SK-N-SH treated with all-trans-retinoic acid at 6 μM for 48 hours (cell line): ENCODE measurements at regions not wholly inside any gene's neighbourhood (a gene's known extent, or its start where the extent isn't known, plus 50 kb on each side); places are given as distances from the start of the nearest gene placed in this dataset.

Experiments
- ATAC-seq: fragments of 200-7000 bp; cut with Tn5 transposase; 3 replicates; pipeline ENCODE4 v1.9.1; 2020; ENCODE audit warnings: mild to moderate bottlenecking, moderate library complexity
- ARNTL ChIP-seq: fragments of 450-650 bp; formaldehyde crosslinking; IDR thresholded peaks from 2 replicates; pipeline ENCODE4 v1.5.0; 2020; ENCODE audit warnings: low read depth, mild to moderate bottlenecking, moderate library complexity, borderline replicate concordance
- BACH2 ChIP-seq: fragments of 250-450 bp; sonication (Bioruptor Pico); IDR thresholded peaks from 2 replicates; pipeline ENCODE4 v1.9.0; 2021; ENCODE audit warnings: mild to moderate bottlenecking, borderline replicate concordance
- CSDC2 ChIP-seq: fragments of 250-450 bp; sonication (Bioruptor Pico); IDR thresholded peaks from 2 replicates; pipeline ENCODE4 v1.5.0; 2020; ENCODE audit warnings: mild to moderate bottlenecking, moderate library complexity
- ESRRG ChIP-seq: fragments of 250-450 bp; sonication (Bioruptor Pico); IDR thresholded peaks from 2 replicates; pipeline ENCODE4 v1.6.1; 2021; ENCODE audit warnings: mild to moderate bottlenecking
- GLIS3 ChIP-seq: fragments of 250-450 bp; sonication (Bioruptor Pico); IDR thresholded peaks from 2 replicates; pipeline ENCODE4 v1.5.0; 2020; ENCODE audit warnings: mild to moderate bottlenecking, moderate library complexity
- ISL1 ChIP-seq: fragments of 250-450 bp; sonication (Bioruptor Pico); IDR thresholded peaks from 2 replicates; pipeline ENCODE4 v2.1.2; 2022; ENCODE audit warnings: mild to moderate bottlenecking, moderate library complexity
- OSR1 ChIP-seq: fragments of 250-450 bp; sonication (Bioruptor Pico); IDR thresholded peaks from 2 replicates; pipeline ENCODE4 v1.8.0; 2022; ENCODE audit warnings: moderate library complexity, mild to moderate bottlenecking, inconsistent platforms
- PPARA ChIP-seq: fragments of 250-450 bp; sonication (Bioruptor Pico); IDR thresholded peaks from 2 replicates; pipeline ENCODE4 v1.5.0; 2020; ENCODE audit warnings: mild to moderate bottlenecking, borderline replicate concordance
- RARB ChIP-seq: fragments of 250-450 bp; sonication (Bioruptor Pico); IDR thresholded peaks from 2 replicates; pipeline ENCODE4 v1.8.0; 2021; ENCODE audit warnings: mild to moderate bottlenecking, moderate library complexity
- SNAI2 ChIP-seq: fragments of 250-450 bp; sonication (Bioruptor Pico); IDR thresholded peaks from 2 replicates; pipeline ENCODE4 v1.5.0; 2020; ENCODE audit warnings: mild to moderate bottlenecking, moderate library complexity
- TCF4 ChIP-seq: fragments of 250-450 bp; sonication (Bioruptor Pico); IDR thresholded peaks from 2 replicates; pipeline ENCODE4 v1.8.0; 2021; ENCODE audit warnings: mild to moderate bottlenecking, moderate library complexity, borderline replicate concordance
- TOX ChIP-seq: fragments of 250-450 bp; sonication (Bioruptor Pico); IDR thresholded peaks from 2 replicates; pipeline ENCODE4 v1.8.0; 2021; ENCODE audit warnings: mild to moderate bottlenecking, moderate library complexity, borderline replicate concordance
- ZC3H10 ChIP-seq: fragments of 250-450 bp; sonication (Bioruptor Pico); IDR thresholded peaks from 2 replicates; pipeline ENCODE4 v1.5.1; 2021; ENCODE audit warnings: mild to moderate bottlenecking, moderate library complexity
- ZFP3 ChIP-seq: fragments of 250-450 bp; sonication (Bioruptor Pico); IDR thresholded peaks from 2 replicates; pipeline ENCODE4 v1.5.0; 2020; ENCODE audit warnings: mild to moderate bottlenecking, moderate library complexity
- ZFP30 ChIP-seq: fragments of 450-650 bp; formaldehyde crosslinking; IDR thresholded peaks from 2 replicates; pipeline ENCODE4 v1.5.0; 2022; ENCODE audit warnings: mild to moderate bottlenecking, moderate library complexity
- ZNF565 ChIP-seq: fragments of 450-650 bp; formaldehyde crosslinking; conservative IDR thresholded peaks from 2 replicates; pipeline ENCODE4 v1.5.0; 2020; ENCODE audit warnings: low read depth, mild to moderate bottlenecking, moderate library complexity
- ZNF70 ChIP-seq: fragments of 450-650 bp; formaldehyde crosslinking; IDR thresholded peaks from 2 replicates; pipeline ENCODE4 v1.5.0; 2020; ENCODE audit warnings: mild to moderate bottlenecking, moderate library complexity
- ZNF8 ChIP-seq: fragments of 450-650 bp; formaldehyde crosslinking; IDR thresholded peaks from 2 replicates; pipeline ENCODE4 v1.5.0; 2020; ENCODE audit warnings: mild to moderate bottlenecking, moderate library complexity
- TF ChIP-seq, protein P1 (sequence below): fragments of 250-450 bp; sonication (Bioruptor Pico); IDR thresholded peaks from 2 replicates; pipeline ENCODE4 v1.8.0; 2021; ENCODE audit warnings: low read depth, mild to moderate bottlenecking, moderate library complexity, borderline replicate concordance
- TF ChIP-seq, protein P2 (sequence below): fragments of 250-450 bp; sonication (Bioruptor Pico); IDR thresholded peaks from 2 replicates; pipeline ENCODE4 v1.5.1; 2021; ENCODE audit warnings: mild to moderate bottlenecking, moderate library complexity
- TF ChIP-seq, protein P3 (sequence below): fragments of 250-450 bp; sonication (Bioruptor Pico); IDR thresholded peaks from 2 replicates; pipeline ENCODE4 v1.5.1; 2020; ENCODE audit warnings: low read depth, mild to moderate bottlenecking, moderate library complexity
- TF ChIP-seq, protein P4 (sequence below): fragments of 250-450 bp; sonication (Bioruptor Pico); IDR thresholded peaks from 2 replicates; pipeline ENCODE4 v1.5.0; 2020; ENCODE audit warnings: mild to moderate bottlenecking, moderate library complexity
- TF ChIP-seq, protein P5 (sequence below): fragments of 250-450 bp; sonication (Bioruptor Pico); IDR thresholded peaks from 2 replicates; pipeline ENCODE4 v1.8.0; 2020; ENCODE audit warnings: mild to moderate bottlenecking, moderate library complexity, borderline replicate concordance

DNA sequence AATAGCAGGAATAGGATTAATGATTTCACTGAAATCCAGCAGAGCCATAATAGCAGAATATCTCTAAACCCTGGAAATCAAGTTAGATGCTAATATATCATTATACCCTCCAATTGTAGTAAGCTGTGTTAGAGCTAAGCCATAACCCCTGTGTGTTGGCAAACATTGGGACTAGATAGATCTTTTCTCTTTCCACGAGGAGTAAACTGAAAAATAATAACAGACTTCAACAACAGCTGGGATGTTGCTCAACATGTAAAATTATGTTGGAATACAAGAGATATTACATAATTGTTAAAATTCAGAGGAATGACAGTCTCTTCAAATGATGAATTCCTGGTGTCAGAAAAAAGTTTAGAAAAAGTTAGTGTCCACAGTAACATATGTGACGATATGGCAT is 383.8 kb downstream of the SNAPC1 start:
- ATAC-seq: no peak
- TF ChIP-seq ARNTL (CRISPR knock-in tag) (no peak), RARB (CRISPR knock-in tag) (no peak), CSDC2 (CRISPR knock-in tag) (no peak), ZNF8 (CRISPR knock-in tag) (no peak), ESRRG (CRISPR knock-in tag) (no peak)

DNA sequence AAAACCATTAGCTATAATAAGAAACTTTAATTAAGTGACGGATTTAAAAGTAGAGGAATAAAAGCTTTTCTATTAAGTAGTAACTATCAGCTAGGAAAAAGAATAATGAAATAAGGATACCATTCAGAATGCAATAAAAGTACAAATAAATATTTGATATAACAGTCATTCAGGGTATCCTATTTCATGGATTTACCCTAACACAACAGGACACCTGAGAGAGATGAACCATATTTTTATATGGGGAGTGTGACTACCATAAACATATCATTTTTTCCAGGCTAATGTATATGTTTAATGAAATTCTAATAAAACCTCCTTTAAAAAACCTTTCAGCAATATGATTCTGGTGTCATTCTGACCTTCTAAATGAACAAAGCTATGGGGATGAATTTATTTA is 393.8 kb downstream of the SNAPC1 start:
- TF ChIP-seq GLIS3 (CRISPR knock-in tag) (no peak), TOX (CRISPR knock-in tag) (no peak), RARB (CRISPR knock-in tag) (no peak), ZNF70 (CRISPR knock-in tag) (no peak), ZNF8 (CRISPR knock-in tag) (no peak), ZFP30 (no peak), ISL1 (CRISPR knock-in tag) (no peak), OSR1 (no peak), SNAI2 (no peak), ESRRG (CRISPR knock-in tag) (no peak), ZNF565 (CRISPR knock-in tag) (no peak)
- TF ChIP-seq, protein P1, sequence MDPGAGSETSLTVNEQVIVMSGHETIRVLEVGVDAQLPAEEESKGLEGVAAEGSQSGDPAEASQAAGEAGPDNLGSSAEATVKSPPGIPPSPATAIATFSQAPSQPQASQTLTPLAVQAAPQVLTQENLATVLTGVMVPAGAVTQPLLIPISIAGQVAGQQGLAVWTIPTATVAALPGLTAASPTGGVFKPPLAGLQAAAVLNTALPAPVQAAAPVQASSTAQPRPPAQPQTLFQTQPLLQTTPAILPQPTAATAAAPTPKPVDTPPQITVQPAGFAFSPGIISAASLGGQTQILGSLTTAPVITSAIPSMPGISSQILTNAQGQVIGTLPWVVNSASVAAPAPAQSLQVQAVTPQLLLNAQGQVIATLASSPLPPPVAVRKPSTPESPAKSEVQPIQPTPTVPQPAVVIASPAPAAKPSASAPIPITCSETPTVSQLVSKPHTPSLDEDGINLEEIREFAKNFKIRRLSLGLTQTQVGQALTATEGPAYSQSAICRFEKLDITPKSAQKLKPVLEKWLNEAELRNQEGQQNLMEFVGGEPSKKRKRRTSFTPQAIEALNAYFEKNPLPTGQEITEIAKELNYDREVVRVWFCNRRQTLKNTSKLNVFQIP (CRISPR knock-in tag): no peak
- TF ChIP-seq, protein P2, sequence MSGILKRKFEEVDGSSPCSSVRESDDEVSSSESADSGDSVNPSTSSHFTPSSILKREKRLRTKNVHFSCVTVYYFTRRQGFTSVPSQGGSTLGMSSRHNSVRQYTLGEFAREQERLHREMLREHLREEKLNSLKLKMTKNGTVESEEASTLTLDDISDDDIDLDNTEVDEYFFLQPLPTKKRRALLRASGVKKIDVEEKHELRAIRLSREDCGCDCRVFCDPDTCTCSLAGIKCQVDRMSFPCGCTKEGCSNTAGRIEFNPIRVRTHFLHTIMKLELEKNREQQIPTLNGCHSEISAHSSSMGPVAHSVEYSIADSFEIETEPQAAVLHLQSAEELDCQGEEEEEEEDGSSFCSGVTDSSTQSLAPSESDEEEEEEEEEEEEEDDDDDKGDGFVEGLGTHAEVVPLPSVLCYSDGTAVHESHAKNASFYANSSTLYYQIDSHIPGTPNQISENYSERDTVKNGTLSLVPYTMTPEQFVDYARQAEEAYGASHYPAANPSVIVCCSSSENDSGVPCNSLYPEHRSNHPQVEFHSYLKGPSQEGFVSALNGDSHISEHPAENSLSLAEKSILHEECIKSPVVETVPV (CRISPR knock-in tag): no peak
- ATAC-seq: no peak

DNA sequence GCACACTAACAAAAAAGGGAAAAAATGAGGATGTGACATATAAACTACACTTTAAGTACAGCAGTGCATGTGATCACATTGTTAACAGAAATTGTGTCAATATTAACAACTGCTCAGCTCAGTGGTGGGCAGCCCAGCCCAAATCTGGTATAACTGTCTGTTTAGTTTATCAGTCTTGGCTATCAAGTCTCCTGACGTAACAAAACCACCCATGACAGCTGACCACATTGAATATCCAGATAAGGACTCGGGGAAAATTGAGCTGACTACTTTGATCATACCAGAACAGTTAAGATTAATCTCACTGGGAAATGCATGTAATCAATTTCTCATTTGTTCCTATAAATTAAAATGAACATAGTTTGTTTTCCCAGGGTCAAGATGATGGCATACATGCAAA is 396.6 kb downstream of the SNAPC1 start:
- TF ChIP-seq CSDC2 (CRISPR knock-in tag) (no peak), ZC3H10 (CRISPR knock-in tag) (no peak), ISL1 (CRISPR knock-in tag) (no peak), ZFP3 (CRISPR knock-in tag) (no peak), BACH2 (CRISPR knock-in tag) (no peak), ZNF70 (CRISPR knock-in tag) (no peak), ZFP30 (no peak), ZNF565 (CRISPR knock-in tag) (no peak), TCF4 (CRISPR knock-in tag) (no peak; the same call in 1 of the 2 replicates), ARNTL (CRISPR knock-in tag) (no peak), RARB (CRISPR knock-in tag) (no peak), ZNF8 (CRISPR knock-in tag) (no peak), OSR1 (no peak), TOX (CRISPR knock-in tag) (no peak), PPARA (no peak)
- TF ChIP-seq, protein P3, sequence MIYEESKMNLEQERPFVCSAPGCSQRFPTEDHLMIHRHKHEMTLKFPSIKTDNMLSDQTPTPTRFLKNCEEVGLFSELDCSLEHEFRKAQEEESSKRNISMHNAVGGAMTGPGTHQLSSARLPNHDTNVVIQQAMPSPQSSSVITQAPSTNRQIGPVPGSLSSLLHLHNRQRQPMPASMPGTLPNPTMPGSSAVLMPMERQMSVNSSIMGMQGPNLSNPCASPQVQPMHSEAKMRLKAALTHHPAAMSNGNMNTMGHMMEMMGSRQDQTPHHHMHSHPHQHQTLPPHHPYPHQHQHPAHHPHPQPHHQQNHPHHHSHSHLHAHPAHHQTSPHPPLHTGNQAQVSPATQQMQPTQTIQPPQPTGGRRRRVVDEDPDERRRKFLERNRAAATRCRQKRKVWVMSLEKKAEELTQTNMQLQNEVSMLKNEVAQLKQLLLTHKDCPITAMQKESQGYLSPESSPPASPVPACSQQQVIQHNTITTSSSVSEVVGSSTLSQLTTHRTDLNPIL (CRISPR knock-in tag): no peak
- TF ChIP-seq, protein P4, sequence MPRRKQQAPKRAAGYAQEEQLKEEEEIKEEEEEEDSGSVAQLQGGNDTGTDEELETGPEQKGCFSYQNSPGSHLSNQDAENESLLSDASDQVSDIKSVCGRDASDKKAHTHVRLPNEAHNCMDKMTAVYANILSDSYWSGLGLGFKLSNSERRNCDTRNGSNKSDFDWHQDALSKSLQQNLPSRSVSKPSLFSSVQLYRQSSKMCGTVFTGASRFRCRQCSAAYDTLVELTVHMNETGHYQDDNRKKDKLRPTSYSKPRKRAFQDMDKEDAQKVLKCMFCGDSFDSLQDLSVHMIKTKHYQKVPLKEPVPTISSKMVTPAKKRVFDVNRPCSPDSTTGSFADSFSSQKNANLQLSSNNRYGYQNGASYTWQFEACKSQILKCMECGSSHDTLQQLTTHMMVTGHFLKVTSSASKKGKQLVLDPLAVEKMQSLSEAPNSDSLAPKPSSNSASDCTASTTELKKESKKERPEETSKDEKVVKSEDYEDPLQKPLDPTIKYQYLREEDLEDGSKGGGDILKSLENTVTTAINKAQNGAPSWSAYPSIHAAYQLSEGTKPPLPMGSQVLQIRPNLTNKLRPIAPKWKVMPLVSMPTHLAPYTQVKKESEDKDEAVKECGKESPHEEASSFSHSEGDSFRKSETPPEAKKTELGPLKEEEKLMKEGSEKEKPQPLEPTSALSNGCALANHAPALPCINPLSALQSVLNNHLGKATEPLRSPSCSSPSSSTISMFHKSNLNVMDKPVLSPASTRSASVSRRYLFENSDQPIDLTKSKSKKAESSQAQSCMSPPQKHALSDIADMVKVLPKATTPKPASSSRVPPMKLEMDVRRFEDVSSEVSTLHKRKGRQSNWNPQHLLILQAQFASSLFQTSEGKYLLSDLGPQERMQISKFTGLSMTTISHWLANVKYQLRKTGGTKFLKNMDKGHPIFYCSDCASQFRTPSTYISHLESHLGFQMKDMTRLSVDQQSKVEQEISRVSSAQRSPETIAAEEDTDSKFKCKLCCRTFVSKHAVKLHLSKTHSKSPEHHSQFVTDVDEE (CRISPR knock-in tag): no peak
- TF ChIP-seq, protein P5, sequence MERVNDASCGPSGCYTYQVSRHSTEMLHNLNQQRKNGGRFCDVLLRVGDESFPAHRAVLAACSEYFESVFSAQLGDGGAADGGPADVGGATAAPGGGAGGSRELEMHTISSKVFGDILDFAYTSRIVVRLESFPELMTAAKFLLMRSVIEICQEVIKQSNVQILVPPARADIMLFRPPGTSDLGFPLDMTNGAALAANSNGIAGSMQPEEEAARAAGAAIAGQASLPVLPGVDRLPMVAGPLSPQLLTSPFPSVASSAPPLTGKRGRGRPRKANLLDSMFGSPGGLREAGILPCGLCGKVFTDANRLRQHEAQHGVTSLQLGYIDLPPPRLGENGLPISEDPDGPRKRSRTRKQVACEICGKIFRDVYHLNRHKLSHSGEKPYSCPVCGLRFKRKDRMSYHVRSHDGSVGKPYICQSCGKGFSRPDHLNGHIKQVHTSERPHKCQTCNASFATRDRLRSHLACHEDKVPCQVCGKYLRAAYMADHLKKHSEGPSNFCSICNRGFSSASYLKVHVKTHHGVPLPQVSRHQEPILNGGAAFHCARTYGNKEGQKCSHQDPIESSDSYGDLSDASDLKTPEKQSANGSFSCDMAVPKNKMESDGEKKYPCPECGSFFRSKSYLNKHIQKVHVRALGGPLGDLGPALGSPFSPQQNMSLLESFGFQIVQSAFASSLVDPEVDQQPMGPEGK (CRISPR knock-in tag): no peak
- TF ChIP-seq, protein P1 (CRISPR knock-in tag): no peak

More for the DNA sequence above, 396.6 kb downstream of the SNAPC1 start:
- no peak for ATAC-seq
